PFSK-1 (cell line): ENCODE measurements at regions not wholly inside any gene's neighbourhood (a gene's known extent, or its start where the extent isn't known, plus 50 kb on each side); places are given as distances from the start of the nearest gene placed in this dataset.

ENCODE experiments used
- POLR2AphosphoS5 ChIP-seq: IDR thresholded peaks from 2 replicates; pipeline ENCODE4 v1.6.1; 2012; ENCODE audit warnings: low read depth, mild to moderate bottlenecking, control low read depth, low read length, moderate library complexity
- TAF1 ChIP-seq: IDR thresholded peaks from 2 replicates; pipeline ENCODE4 v1.6.1; 2012; ENCODE audit warnings: low read length, control low read depth, borderline replicate concordance; ENCODE audit not compliant: insufficient read depth
- TF ChIP-seq, protein P1 (sequence below), 2 experiments: IDR thresholded peaks; 2 replicates each; pipeline versions ENCODE4 v1.6.1 to v1.8.0; 2011 to 2012; ENCODE audit warnings: low read depth in 2 of 2, low read length in 2 of 2, control low read depth in 1 of 2, inconsistent platforms in 1 of 2, mild to moderate bottlenecking in 1 of 2, moderate library complexity in 1 of 2; ENCODE audit not compliant: insufficient read depth in 1 of 2

DNA sequence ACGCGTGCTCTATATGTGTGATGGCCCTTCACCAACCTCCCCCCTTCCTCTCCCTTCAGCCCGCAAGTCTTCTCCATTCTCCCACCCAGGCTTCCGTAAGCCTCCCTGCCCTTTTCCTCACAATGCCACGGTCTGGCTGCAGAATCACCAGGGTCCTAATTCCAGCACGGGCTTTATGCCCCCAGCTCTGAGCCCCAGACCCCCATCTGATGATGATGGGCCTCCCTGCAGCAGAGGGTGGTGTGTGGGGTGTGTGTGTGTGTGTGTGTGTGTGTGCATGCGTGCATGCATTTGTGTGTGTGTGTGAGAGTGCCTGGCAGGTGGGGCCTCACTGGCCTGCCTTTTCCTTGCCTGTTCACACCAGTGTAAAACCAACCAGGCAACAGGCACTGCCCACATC, 109.9 kb downstream of the OAT start:
- no peak for TF ChIP-seq TAF1
- TF ChIP-seq, protein P1, sequence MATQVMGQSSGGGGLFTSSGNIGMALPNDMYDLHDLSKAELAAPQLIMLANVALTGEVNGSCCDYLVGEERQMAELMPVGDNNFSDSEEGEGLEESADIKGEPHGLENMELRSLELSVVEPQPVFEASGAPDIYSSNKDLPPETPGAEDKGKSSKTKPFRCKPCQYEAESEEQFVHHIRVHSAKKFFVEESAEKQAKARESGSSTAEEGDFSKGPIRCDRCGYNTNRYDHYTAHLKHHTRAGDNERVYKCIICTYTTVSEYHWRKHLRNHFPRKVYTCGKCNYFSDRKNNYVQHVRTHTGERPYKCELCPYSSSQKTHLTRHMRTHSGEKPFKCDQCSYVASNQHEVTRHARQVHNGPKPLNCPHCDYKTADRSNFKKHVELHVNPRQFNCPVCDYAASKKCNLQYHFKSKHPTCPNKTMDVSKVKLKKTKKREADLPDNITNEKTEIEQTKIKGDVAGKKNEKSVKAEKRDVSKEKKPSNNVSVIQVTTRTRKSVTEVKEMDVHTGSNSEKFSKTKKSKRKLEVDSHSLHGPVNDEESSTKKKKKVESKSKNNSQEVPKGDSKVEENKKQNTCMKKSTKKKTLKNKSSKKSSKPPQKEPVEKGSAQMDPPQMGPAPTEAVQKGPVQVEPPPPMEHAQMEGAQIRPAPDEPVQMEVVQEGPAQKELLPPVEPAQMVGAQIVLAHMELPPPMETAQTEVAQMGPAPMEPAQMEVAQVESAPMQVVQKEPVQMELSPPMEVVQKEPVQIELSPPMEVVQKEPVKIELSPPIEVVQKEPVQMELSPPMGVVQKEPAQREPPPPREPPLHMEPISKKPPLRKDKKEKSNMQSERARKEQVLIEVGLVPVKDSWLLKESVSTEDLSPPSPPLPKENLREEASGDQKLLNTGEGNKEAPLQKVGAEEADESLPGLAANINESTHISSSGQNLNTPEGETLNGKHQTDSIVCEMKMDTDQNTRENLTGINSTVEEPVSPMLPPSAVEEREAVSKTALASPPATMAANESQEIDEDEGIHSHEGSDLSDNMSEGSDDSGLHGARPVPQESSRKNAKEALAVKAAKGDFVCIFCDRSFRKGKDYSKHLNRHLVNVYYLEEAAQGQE (IDR thresholded peaks at IDR 0.05; ENCODE audit: insufficient read depth in 1 of 2, low read depth in 2 of 2, low read length in 2 of 2): no peak
- TF ChIP-seq POLR2AphosphoS5: no peak
